ENCODE measurements at regions not wholly inside any gene's neighbourhood (a gene's known extent, or its start where the extent isn't known, plus 50 kb on each side); places are given as distances from the start of the nearest gene placed in this dataset.

GRCh38 chr2:11094021-11094810, 61.1 kb upstream of the SLC66A3 start:
- H3K4me3 ChIP-seq (ENCODE audit: low read length in 3 of 3), result no peak overlapping the region
- H3K9me3 ChIP-seq (ENCODE audit: control insufficient read depth in 2 of 3, insufficient read depth in 1 of 3, low read length in 3 of 3), result no peaks in the 10 kb centered on the region
- DNase-seq (peak in 1 of 5 donors; percentile 16), FAIRE-seq (no peak)
- no peaks in the 10 kb centered on the region for H3K36me3 ChIP-seq (ENCODE audit: control insufficient read depth in 2 of 3, insufficient read depth in 3 of 3, low read length in 3 of 3)
- no peak overlapping the region for H3K27ac ChIP-seq (ENCODE audit: low read depth in 2 of 2, low read length in 2 of 2)
- no peaks in the 10 kb centered on the region for H3K27me3 ChIP-seq (ENCODE audit: control insufficient read depth, insufficient read depth, low read length)
- H3K9ac ChIP-seq (ENCODE audit: low read length in 3 of 3), result no peak overlapping the region
- H3K4me1 ChIP-seq (ENCODE audit: control insufficient read depth in 2 of 3, insufficient read depth in 2 of 3, low read depth in 1 of 3, low read length in 3 of 3), result no peaks in the 10 kb centered on the region
- TF ChIP-seq, protein P1, sequence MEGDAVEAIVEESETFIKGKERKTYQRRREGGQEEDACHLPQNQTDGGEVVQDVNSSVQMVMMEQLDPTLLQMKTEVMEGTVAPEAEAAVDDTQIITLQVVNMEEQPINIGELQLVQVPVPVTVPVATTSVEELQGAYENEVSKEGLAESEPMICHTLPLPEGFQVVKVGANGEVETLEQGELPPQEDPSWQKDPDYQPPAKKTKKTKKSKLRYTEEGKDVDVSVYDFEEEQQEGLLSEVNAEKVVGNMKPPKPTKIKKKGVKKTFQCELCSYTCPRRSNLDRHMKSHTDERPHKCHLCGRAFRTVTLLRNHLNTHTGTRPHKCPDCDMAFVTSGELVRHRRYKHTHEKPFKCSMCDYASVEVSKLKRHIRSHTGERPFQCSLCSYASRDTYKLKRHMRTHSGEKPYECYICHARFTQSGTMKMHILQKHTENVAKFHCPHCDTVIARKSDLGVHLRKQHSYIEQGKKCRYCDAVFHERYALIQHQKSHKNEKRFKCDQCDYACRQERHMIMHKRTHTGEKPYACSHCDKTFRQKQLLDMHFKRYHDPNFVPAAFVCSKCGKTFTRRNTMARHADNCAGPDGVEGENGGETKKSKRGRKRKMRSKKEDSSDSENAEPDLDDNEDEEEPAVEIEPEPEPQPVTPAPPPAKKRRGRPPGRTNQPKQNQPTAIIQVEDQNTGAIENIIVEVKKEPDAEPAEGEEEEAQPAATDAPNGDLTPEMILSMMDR (IDR thresholded peaks at IDR 0.05; ENCODE audit: borderline replicate concordance, extremely low read depth, insufficient read depth), result no peak
- intact Hi-C loops (cut with DNase I), result no loop called here

- DNase-seq (peak in 1 of 5 donors; percentile 7), FAIRE-seq (no peak)
- H3K27me3 ChIP-seq (ENCODE audit: control insufficient read depth, insufficient read depth, low read length), result no peaks in the 10 kb centered on the region
- TF ChIP-seq, protein P1 (IDR thresholded peaks at IDR 0.05; ENCODE audit: borderline replicate concordance, extremely low read depth, insufficient read depth), result no peak
- H3K4me1 ChIP-seq (ENCODE audit: control insufficient read depth in 2 of 3, insufficient read depth in 2 of 3, low read depth in 1 of 3, low read length in 3 of 3), result no peaks in the 10 kb centered on the region
- no peaks in the 10 kb centered on the region for H3K9me3 ChIP-seq (ENCODE audit: control insufficient read depth in 2 of 3, insufficient read depth in 1 of 3, low read length in 3 of 3)
- H3K36me3 ChIP-seq (ENCODE audit: control insufficient read depth in 2 of 3, insufficient read depth in 3 of 3, low read length in 3 of 3), result no peaks in the 10 kb centered on the region
- H3K4me3 ChIP-seq (ENCODE audit: low read length in 3 of 3), result no peak overlapping the region
- intact Hi-C loops (cut with DNase I), result no loop called here
- no peak overlapping the region for H3K27ac ChIP-seq (ENCODE audit: low read depth in 2 of 2, low read length in 2 of 2)
- H3K9ac ChIP-seq (ENCODE audit: low read length in 3 of 3), result no peak overlapping the region
Measured at GRCh38 chr2:11096591-11096990, 58.7 kb upstream of the SLC66A3 start.

DNA sequence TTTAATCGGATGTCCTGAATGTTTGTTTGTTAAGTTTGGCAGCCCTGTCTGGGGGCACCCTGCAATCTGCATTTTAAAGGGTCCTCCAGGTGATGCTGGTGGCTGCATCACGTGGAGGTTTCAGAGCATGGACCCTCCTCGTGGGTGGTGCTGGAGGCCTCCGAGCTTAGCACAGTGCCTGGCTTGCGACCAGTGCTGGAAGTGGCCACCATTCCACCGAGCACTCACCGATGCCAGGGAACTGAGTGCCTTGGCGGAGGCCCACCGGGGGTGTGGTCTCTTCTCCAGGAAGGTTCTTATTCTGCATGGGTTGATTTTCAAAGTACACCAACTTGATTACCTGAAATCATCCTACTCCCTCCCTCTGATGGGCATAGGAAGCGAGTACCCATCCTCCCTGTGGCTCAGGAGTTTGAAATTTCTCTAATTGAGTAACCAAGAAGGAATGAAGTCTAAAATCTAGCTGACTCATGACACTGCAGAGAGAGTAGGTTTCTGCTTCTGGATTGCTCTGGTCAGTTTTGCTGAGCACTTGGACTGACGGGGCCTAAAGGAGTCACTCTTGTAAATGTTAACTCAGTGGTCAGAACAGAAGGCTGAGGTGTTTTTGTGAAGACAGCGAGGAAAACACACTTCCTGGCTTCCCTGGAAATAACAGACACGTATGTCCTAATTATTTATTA, 58.1 kb upstream of the SLC66A3 start:
- Histone ChIP-seq H3K27ac (ENCODE audit: low read depth in 2 of 2, low read length in 2 of 2) (no peak overlapping the region), H3K9me3 (ENCODE audit: control insufficient read depth in 2 of 3, insufficient read depth in 1 of 3, low read length in 3 of 3) (no peaks in the 10 kb centered on the region), H3K27me3 (ENCODE audit: control insufficient read depth, insufficient read depth, low read length) (no peaks in the 10 kb centered on the region), H3K9ac (ENCODE audit: low read length in 3 of 3) (no peak overlapping the region), H3K4me1 (ENCODE audit: control insufficient read depth in 2 of 3, insufficient read depth in 2 of 3, low read depth in 1 of 3, low read length in 3 of 3) (no peaks in the 10 kb centered on the region), H3K36me3 (ENCODE audit: control insufficient read depth in 2 of 3, insufficient read depth in 3 of 3, low read length in 3 of 3) (no peaks in the 10 kb centered on the region), H3K4me3 (ENCODE audit: low read length in 3 of 3) (no peak overlapping the region)
- intact Hi-C loops (cut with DNase I), result no loop called here
- TF ChIP-seq, protein P1 (IDR thresholded peaks at IDR 0.05; ENCODE audit: borderline replicate concordance, extremely low read depth, insufficient read depth), result no peak
- no peak for FAIRE-seq
- peak in 1 of 5 donors; percentile 15 for DNase-seq
